Heart left ventricle (tissue), 16 donors: ENCODE measurements at regions not wholly inside any gene's neighbourhood (a gene's known extent, or its start where the extent isn't known, plus 50 kb on each side); places are given as distances from the start of the nearest gene placed in this dataset.

ENCODE experiments used
- ATAC-seq, 4 donors: fragments of 200-7000 bp; cut with Tn5 transposase; one replicate each; pipeline ENCODE4 v1.9.1; 2020 to 2022; ENCODE audit warnings: moderate library complexity in 4 of 4, mild to moderate bottlenecking in 3 of 4, moderate number of reproducible peaks in 1 of 4
- DNase-seq, 5 donors: peaks; one replicate each; pipeline ENCODE4 v3.0.0-alpha.2; 2020
- H3K27ac ChIP-seq, 12 donors: fragments of 200-600 bp; sonication (generic) in 4 of 12; one replicate each; pipeline versions ENCODE4 v1.5.0 to v1.8.0; 2016 to 2022; ENCODE audit warnings: mild to moderate bottlenecking in 2 of 12
- H3K27me3 ChIP-seq, 9 donors: fragments of 200-600 bp; sonication (generic) in 2 of 9; one replicate each; pipeline versions ENCODE4 v1.5.1 to v1.8.0; 2016 to 2022; ENCODE audit warnings: mild to moderate bottlenecking in 3 of 9
- H3K36me3 ChIP-seq, 9 donors: fragments of 200-600 bp; sonication (generic) in 2 of 9; one replicate each; pipeline versions ENCODE4 v1.5.0 to v1.8.0; 2018 to 2022; ENCODE audit warnings: mild to moderate bottlenecking in 2 of 9
- H3K4me1 ChIP-seq, 12 donors: fragments of 200-600 bp; sonication (generic) in 4 of 12; one replicate each; pipeline versions ENCODE4 v1.5.0 to v1.8.0; 2016 to 2022; ENCODE audit warnings: mild to moderate bottlenecking in 3 of 12
- H3K4me3 ChIP-seq, 12 donors: fragments of 200-600 bp; sonication (generic) in 4 of 12; one replicate each; pipeline versions ENCODE4 v1.5.0 to v1.8.0; 2017 to 2022; ENCODE audit warnings: mild to moderate bottlenecking in 9 of 12, moderate library complexity in 4 of 12
- H3K9me3 ChIP-seq, 12 donors: fragments of 200-600 bp; sonication (generic) in 4 of 12; one replicate each; pipeline versions ENCODE4 v1.5.0 to v1.8.0; 2016 to 2022; ENCODE audit warnings: mild to moderate bottlenecking in 1 of 12
- POLR2A ChIP-seq, 2 donors: fragments of 450-650 bp; IDR thresholded peaks; one replicate each; pipeline ENCODE4 v1.6.1; 2017; ENCODE audit warnings: antibody characterized with exemption in 2 of 2, mild to moderate bottlenecking in 2 of 2, moderate library complexity in 2 of 2
- WGBS, 4 donors: extraction: QIAGEN DNeasy Blood & Tissue Kit in 2 of 4; methylation state at CpG; one replicate each; pipeline versions ENCODE4 v1.1.5 to v1.1.7; 2013 to 2018; 5-methylcytosine and 5-hydroxymethylcytosine counted together
- intact Hi-C, 10 donors: fragments of 100-400 bp; cut with DNase I; formaldehyde crosslinking; loops; one replicate each; pipeline versions ENCODE4 v1.11.1 to v1.14.2; 2022
- TF ChIP-seq, protein P1 (sequence below), 12 donors: fragments of 200-600 bp; sonication (generic) in 4 of 12; IDR thresholded peaks; one replicate each; pipeline versions ENCODE4 v1.5.0 to v1.8.0; 2018 to 2022; ENCODE audit warnings: antibody characterized with exemption in 12 of 12, mild to moderate bottlenecking in 5 of 12
- donor health status: ischemic (EF 13 %, LVEDD 7.1; RV severe dilation, severe dysfunction).
- donor health status: healthy with polysubstance abuse.
- donor health status: DM: no; HTN: yes; CAD: no.
- donor health status: DM: no; HTN: no; CAD: no.
- donor health status: ischemic (EF 25% LVEDD 6.9; RV normal size, moderate dysfunction).
- donor health status: ischemic (EF 25% LVEDD 5.7; RV mildly dilated, moderate dysfunction).
- donor health status: healthy.
- donor health status: DM: yes; HTN: yes; CAD: no.
- donor health status: ischemic (EF 35%, LVEDD 5.7; RV mildly dilated, moderate dysfunction).
- donor health status: nonischemic (EF 11% LVEDD 7.7; RV severe dilation, severe dysfunction).
- donor health status: DM: yes; HTN: yes; CAD: no.
- donor health status: PGD.
- donor health status: ischemic (EF 29% LVEDD 5.4; RV normal size, mild dysfunction).
- donor health status: nonischemic (EF 23%, LVEDD 6.1; RV moderate dilation, normal function).

DNA sequence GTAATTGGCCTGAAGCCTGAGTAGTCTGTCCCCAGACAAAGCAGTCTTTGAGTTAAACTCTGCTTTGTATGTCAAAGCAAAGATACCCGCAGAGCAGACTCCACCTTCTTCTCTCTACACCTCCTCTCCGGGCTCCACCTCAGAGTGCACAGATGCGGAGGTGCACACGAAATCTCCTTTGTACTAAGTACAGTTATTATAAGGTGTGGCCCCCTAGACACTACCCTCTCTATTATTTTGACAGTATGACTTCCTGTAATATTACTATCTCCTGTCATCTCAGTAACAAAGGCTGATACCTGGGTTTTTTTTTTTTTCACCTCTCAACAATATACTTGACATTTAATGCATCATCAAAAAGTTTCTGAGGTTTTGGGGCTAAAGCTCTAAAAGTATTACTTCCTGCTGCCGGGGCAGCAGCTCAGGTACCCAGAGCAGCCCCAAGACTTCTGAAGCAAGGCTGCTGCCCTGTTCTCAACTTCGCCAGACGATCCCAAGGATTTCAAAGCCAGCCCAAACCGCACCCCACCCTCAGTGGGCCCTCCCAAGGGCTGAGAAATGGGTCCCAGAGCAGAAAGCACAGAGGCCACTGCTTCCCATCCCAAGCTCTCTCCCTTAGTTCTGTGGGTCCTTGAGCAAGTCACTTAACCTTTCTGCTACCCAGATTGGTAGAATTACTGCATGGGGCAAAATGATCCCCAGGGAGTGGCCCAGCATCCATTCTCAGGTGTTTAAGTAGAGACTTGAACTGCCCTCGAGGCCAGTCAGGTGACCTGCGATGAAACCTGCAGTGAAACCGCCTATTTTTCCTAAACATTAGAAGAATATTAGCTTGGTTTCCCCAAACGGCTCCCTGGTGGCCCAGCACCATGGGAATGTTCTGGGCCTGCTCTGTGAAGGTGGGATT is 180.6 kb downstream of the FOXO1 start:
- WGBS, 4 donors = 82 to 90% (median 88%) methylated on average over 12 of the region's 12 CpGs
- Histone ChIP-seq H3K4me3 (no peak overlapping the region), H3K9me3 (no peaks in the 10 kb centered on the region), H3K27me3 (no peaks in the 10 kb centered on the region), H3K36me3 (no peaks in the 10 kb centered on the region), H3K4me1 (peaks cover 0 to 23% (median 2%) of the 10 kb centered on the region in 12 donors), H3K27ac (peak overlapping the region in 1 of 12 donors; percentile 83)
- ATAC-seq = no peak
- DNase-seq = no peak
- intact Hi-C loops = loop anchor here in 3 of 10 donors (10.0 kb wide), 3 partner anchors 81 to 179 kb away; partner anchors contain the start of gene FOXO1 (in 1 of the 3)
- TF ChIP-seq, protein P1, sequence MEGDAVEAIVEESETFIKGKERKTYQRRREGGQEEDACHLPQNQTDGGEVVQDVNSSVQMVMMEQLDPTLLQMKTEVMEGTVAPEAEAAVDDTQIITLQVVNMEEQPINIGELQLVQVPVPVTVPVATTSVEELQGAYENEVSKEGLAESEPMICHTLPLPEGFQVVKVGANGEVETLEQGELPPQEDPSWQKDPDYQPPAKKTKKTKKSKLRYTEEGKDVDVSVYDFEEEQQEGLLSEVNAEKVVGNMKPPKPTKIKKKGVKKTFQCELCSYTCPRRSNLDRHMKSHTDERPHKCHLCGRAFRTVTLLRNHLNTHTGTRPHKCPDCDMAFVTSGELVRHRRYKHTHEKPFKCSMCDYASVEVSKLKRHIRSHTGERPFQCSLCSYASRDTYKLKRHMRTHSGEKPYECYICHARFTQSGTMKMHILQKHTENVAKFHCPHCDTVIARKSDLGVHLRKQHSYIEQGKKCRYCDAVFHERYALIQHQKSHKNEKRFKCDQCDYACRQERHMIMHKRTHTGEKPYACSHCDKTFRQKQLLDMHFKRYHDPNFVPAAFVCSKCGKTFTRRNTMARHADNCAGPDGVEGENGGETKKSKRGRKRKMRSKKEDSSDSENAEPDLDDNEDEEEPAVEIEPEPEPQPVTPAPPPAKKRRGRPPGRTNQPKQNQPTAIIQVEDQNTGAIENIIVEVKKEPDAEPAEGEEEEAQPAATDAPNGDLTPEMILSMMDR (IDR thresholded peaks at IDR 0.05) = no peak
- TF ChIP-seq POLR2A (IDR thresholded peaks at IDR 0.05) = no peak

GRCh38 chr13:40486518-40487163 is 179.8 kb downstream of the FOXO1 start:
- Histone ChIP-seq H3K9me3 (no peaks in the 10 kb centered on the region), H3K27me3 (no peaks in the 10 kb centered on the region), H3K27ac (peak overlapping the region in 1 of 12 donors; percentile 83), H3K36me3 (no peaks in the 10 kb centered on the region), H3K4me3 (no peak overlapping the region), H3K4me1 (peaks cover 0 to 21% (median 1%) of the 10 kb centered on the region in 12 donors)
- intact Hi-C loops = loop anchor here in 3 of 10 donors (10.0 kb wide), 3 partner anchors 82 to 178 kb away; partner anchors contain the start of gene FOXO1 (in 1 of the 3)
- WGBS, 4 donors = 69 to 80% (median 76%) methylated on average over 12 of the region's 12 CpGs
- DNase-seq = no peak
- no peak for ATAC-seq
- TF ChIP-seq, protein P1 (IDR thresholded peaks at IDR 0.05) = no peak
- TF ChIP-seq POLR2A (IDR thresholded peaks at IDR 0.05) = no peak

GRCh38 chr13:40488869-40489391 is 177.5 kb downstream of the FOXO1 start:
- Histone ChIP-seq H3K27me3 (no peaks in the 10 kb centered on the region), H3K9me3 (no peaks in the 10 kb centered on the region), H3K27ac (no peak overlapping the region), H3K36me3 (no peaks in the 10 kb centered on the region), H3K4me3 (peak overlapping the region in 1 of 12 donors; percentile 13), H3K4me1 (peaks cover 0 to 24% (median under 1%) of the 10 kb centered on the region in 12 donors)
- ATAC-seq = no peak
- DNase-seq = no peak
- TF ChIP-seq, protein P1 (IDR thresholded peaks at IDR 0.05) = no peak
- TF ChIP-seq POLR2A (IDR thresholded peaks at IDR 0.05) = no peak
- intact Hi-C loops = loop anchor here in 3 of 10 donors (10.0 kb wide), 3 partner anchors 84 to 176 kb away; partner anchors contain the start of gene FOXO1 (in 1 of the 3)
- WGBS, 4 donors = 92 to 95% (median 93%) methylated on average over 17 to 21 of the region's 21 CpGs
